SU-DHL-6 (cell line): ENCODE measurements at regions not wholly inside any gene's neighbourhood (a gene's known extent, or its start where the extent isn't known, plus 50 kb on each side); places are given as distances from the start of the nearest gene placed in this dataset.

Source experiments
- H2AFZ ChIP-seq: fragments of 200-600 bp; sonication (generic); 2 replicates; pipeline ENCODE4 v1.6.1; 2014; ENCODE audit warnings: low read depth, mild to moderate bottlenecking, moderate library complexity, mixed read lengths, antibody characterized with exemption, low read length; ENCODE audit not compliant: severe bottlenecking
- H3F3A ChIP-seq: fragments of 200-600 bp; shearing (Covaris generic); 2 replicates; pipeline ENCODE4 v1.6.0; 2016; ENCODE audit warnings: antibody characterized with exemption, mild to moderate bottlenecking; ENCODE audit not compliant: insufficient read depth
- H3K27ac ChIP-seq: fragments of 200-600 bp; sonication (generic); 2 replicates; pipeline ENCODE4 v1.5.1; 2016; ENCODE audit warnings: low read depth, mild to moderate bottlenecking, low read length, moderate library complexity, mixed read lengths
- H3K27me3 ChIP-seq: fragments of 200-600 bp; sonication (generic), shearing (Covaris generic); 2 replicates; pipeline ENCODE4 v1.6.0; 2014; ENCODE audit warnings: mild to moderate bottlenecking, low read length
- H3K36me3 ChIP-seq: fragments of 200-600 bp; sonication (generic); 2 replicates; pipeline ENCODE4 v1.6.1; 2014; ENCODE audit warnings: mild to moderate bottlenecking, low read length, mixed read lengths
- H3K4me2 ChIP-seq: fragments of 300-600, 200-600 bp; shearing (Covaris generic), sonication (generic); 2 replicates; pipeline ENCODE4 v1.6.0; 2014; ENCODE audit warnings: low read length, low read depth, mild to moderate bottlenecking; ENCODE audit not compliant: poor library complexity, severe bottlenecking
- H3K4me3 ChIP-seq: fragments of 200-600 bp; sonication (generic); 2 replicates; pipeline ENCODE4 v1.5.1; 2014; ENCODE audit warnings: antibody characterized with exemption, low read length, mild to moderate bottlenecking, mixed read lengths; ENCODE audit not compliant: insufficient read depth, poor library complexity, severe bottlenecking
- H3K79me2 ChIP-seq: fragments of 200-600 bp; sonication (generic); 2 replicates; pipeline ENCODE4 v1.6.1; 2014; ENCODE audit warnings: mild to moderate bottlenecking, low read length, moderate library complexity; ENCODE audit not compliant: insufficient read depth
- H3K9ac ChIP-seq: fragments of 200-600 bp; sonication (generic); 2 replicates; pipeline ENCODE4 v1.7.0; 2014; ENCODE audit warnings: mild to moderate bottlenecking, low read length
- H3K9me2 ChIP-seq: fragments of 200-600 bp; sonication (generic); replicated peaks from 2 replicates; pipeline ENCODE4 v1.6.1; 2014; ENCODE audit warnings: low read length; ENCODE audit not compliant: insufficient read depth
- H3K9me3 ChIP-seq: fragments of 200-600 bp; sonication (generic); 2 replicates; pipeline ENCODE4 v1.6.1; 2014; ENCODE audit warnings: low read length, mixed read lengths; ENCODE audit not compliant: insufficient read depth
- H4K20me1 ChIP-seq: fragments of 200-600 bp; sonication (generic); 2 replicates; pipeline ENCODE4 v1.6.1; 2014; ENCODE audit warnings: low read depth, mild to moderate bottlenecking, antibody characterized with exemption, low read length, moderate library complexity, mixed read lengths
- CTCF ChIP-seq: fragments of 200-600 bp; sonication (generic); IDR thresholded peaks from one replicate; pipeline ENCODE4 v1.5.1; 2017; ENCODE audit warnings: antibody characterized with exemption, mild to moderate bottlenecking, low read length, moderate library complexity; ENCODE audit not compliant: insufficient read depth, poor library complexity, severe bottlenecking
- EZH2phosphoT487 ChIP-seq: fragments of 200-600 bp; sonication (generic), shearing (Covaris generic); conservative IDR thresholded peaks from 2 replicates; pipeline ENCODE4 v1.6.1; 2018; ENCODE audit warnings: mild to moderate bottlenecking, antibody characterized with exemption, low read length, moderate library complexity, mixed read lengths

GRCh38 chr21:39105836-39106235 lies 77.4 kb downstream of the PSMG1 start:
- Histone ChIP-seq H4K20me1 (no peaks in the 10 kb centered on the region), H3K79me2 (no peaks in the 10 kb centered on the region), H3K36me3 (no peaks in the 10 kb centered on the region), H3K27me3 (no peaks in the 10 kb centered on the region), H3K9me3 (no peaks in the 10 kb centered on the region), H3F3A (no peaks in the 10 kb centered on the region), H3K9me2 (no peaks in the 10 kb centered on the region), H3K9ac (no peak overlapping the region), H2AFZ (no peak overlapping the region), H3K4me3 (no peak overlapping the region), H3K4me2 (no peak overlapping the region), H3K27ac (no peak overlapping the region)
- TF ChIP-seq CTCF, result no peak

- no peak overlapping the region for H3K4me3 ChIP-seq
- no peaks in the 10 kb centered on the region for H3K79me2 ChIP-seq
- H3K27me3 ChIP-seq, result no peaks in the 10 kb centered on the region
- H3K9me3 ChIP-seq, result no peaks in the 10 kb centered on the region
- no peaks in the 10 kb centered on the region for H3K36me3 ChIP-seq
- H3K9ac ChIP-seq, result no peak overlapping the region
- H3K4me2 ChIP-seq, result no peak overlapping the region
- H3K27ac ChIP-seq, result no peak overlapping the region
- H3F3A ChIP-seq, result no peaks in the 10 kb centered on the region
- H2AFZ ChIP-seq, result no peak overlapping the region
- no peaks in the 10 kb centered on the region for H3K9me2 ChIP-seq
- H4K20me1 ChIP-seq, result no peaks in the 10 kb centered on the region
- TF ChIP-seq CTCF, result no peak
- TF ChIP-seq EZH2phosphoT487, result no peak
These were observed 77.9 kb downstream of the PSMG1 start for GRCh38 chr21:39105341-39105765.

GRCh38 chr21:39104911-39105310 lies 78.3 kb downstream of the PSMG1 start:
- no peaks in the 10 kb centered on the region for H3K27me3 ChIP-seq
- H3K4me2 ChIP-seq, result no peak overlapping the region
- H3K4me3 ChIP-seq, result no peak overlapping the region
- H3K9me3 ChIP-seq, result no peaks in the 10 kb centered on the region
- H3K9ac ChIP-seq, result no peak overlapping the region
- H4K20me1 ChIP-seq, result no peaks in the 10 kb centered on the region
- no peak for TF ChIP-seq EZH2phosphoT487
- TF ChIP-seq CTCF, result no peak
- no peaks in the 10 kb centered on the region for H3K79me2 ChIP-seq
- no peak overlapping the region for H3K27ac ChIP-seq
- H2AFZ ChIP-seq, result no peak overlapping the region
- H3K9me2 ChIP-seq, result no peaks in the 10 kb centered on the region
- no peaks in the 10 kb centered on the region for H3K36me3 ChIP-seq
- H3F3A ChIP-seq, result no peaks in the 10 kb centered on the region

GRCh38 chr21:39103689-39104088 lies 79.6 kb downstream of the PSMG1 start:
- H3F3A ChIP-seq, result no peaks in the 10 kb centered on the region
- H3K4me2 ChIP-seq, result no peak overlapping the region
- no peaks in the 10 kb centered on the region for H3K9me2 ChIP-seq
- no peaks in the 10 kb centered on the region for H3K79me2 ChIP-seq
- H3K27me3 ChIP-seq, result no peaks in the 10 kb centered on the region
- no peaks in the 10 kb centered on the region for H4K20me1 ChIP-seq
- no peaks in the 10 kb centered on the region for H3K36me3 ChIP-seq
- H2AFZ ChIP-seq, result no peak overlapping the region
- no peaks in the 10 kb centered on the region for H3K9me3 ChIP-seq
- no peak overlapping the region for H3K27ac ChIP-seq
- H3K4me3 ChIP-seq, result no peak overlapping the region
- TF ChIP-seq CTCF, result no peak
- no peak for TF ChIP-seq EZH2phosphoT487
- H3K9ac ChIP-seq, result no peak overlapping the region
